GM23338 (cell line): ENCODE measurements at regions not wholly inside any gene's neighbourhood (a gene's known extent, or its start where the extent isn't known, plus 50 kb on each side); places are given as distances from the start of the nearest gene placed in this dataset.

Experiments
- EZH2phosphoT487 ChIP-seq: fragments of 200-600 bp; sonication (generic); IDR thresholded peaks from one replicate; pipeline ENCODE4 v1.8.1; 2018; ENCODE audit warnings: antibody characterized with exemption; ENCODE audit not compliant: unreplicated experiment
- JUNB ChIP-seq: IDR thresholded peaks from one replicate; pipeline ENCODE4 v1.6.1; 2016; ENCODE audit warnings: antibody characterized with exemption; ENCODE audit not compliant: unreplicated experiment
- NANOG ChIP-seq: IDR thresholded peaks from 2 replicates; pipeline ENCODE4 v1.6.1; 2016; ENCODE audit warnings: antibody characterized with exemption, borderline replicate concordance
- POLR2AphosphoS5 ChIP-seq: IDR thresholded peaks from 2 replicates; pipeline ENCODE4 v1.6.1; 2016; ENCODE audit warnings: antibody characterized with exemption, low read depth
- REST ChIP-seq: IDR thresholded peaks from one replicate; pipeline ENCODE4 v1.6.1; 2018; ENCODE audit warnings: antibody characterized with exemption; ENCODE audit not compliant: unreplicated experiment
- STAT1 ChIP-seq: IDR thresholded peaks from one replicate; pipeline ENCODE4 v1.6.1; 2016; ENCODE audit warnings: antibody characterized with exemption; ENCODE audit not compliant: unreplicated experiment
- TF ChIP-seq, protein P1 (sequence below), 2 experiments: fragments of 200-600 bp in 1 of 2; sonication (generic) in 1 of 2; conservative IDR thresholded peaks; 2 replicates each; pipeline versions ENCODE4 v1.5.1 to v1.6.1; 2016 to 2017; ENCODE audit warnings: antibody characterized with exemption in 2 of 2, low read depth in 2 of 2, mild to moderate bottlenecking in 2 of 2, moderate library complexity in 1 of 2
- TF ChIP-seq, protein P2 (sequence below): IDR thresholded peaks from 2 replicates; pipeline ENCODE4 v1.6.1; 2016; ENCODE audit warnings: antibody characterized with exemption

DNA sequence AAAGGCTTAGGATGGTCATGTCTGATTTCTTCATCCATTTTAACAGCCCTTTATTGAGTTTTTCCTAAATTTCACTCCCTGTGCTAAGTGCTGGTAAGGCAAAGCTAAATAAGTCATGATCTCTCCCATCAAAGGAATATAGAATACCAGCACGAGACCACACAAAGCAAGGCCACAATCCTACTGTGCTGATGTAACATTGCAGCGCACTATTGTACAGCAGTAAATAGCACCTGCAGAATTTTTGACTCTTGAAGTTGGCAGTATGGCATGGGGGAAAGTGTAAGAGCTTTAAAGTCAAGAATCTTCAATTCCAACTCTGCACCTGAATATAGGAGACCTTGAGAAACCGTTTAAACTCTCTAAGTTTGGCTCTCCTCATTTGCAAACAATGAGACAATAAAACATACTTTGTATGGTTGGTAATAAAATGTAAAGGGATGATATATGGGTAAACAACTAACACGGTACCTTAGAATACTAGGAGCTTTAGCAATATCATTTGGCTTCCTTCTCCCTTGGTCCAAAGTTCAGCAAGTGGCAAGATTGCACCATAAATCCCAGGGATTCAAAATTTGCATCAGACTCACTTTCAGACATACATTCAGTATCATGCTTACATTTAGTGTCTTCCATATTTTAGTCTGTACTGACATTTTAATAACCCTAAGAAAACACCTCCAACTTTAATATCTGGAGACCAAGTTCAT lies 132.9 kb upstream of the PRDX6 start:
- TF ChIP-seq, protein P1, sequence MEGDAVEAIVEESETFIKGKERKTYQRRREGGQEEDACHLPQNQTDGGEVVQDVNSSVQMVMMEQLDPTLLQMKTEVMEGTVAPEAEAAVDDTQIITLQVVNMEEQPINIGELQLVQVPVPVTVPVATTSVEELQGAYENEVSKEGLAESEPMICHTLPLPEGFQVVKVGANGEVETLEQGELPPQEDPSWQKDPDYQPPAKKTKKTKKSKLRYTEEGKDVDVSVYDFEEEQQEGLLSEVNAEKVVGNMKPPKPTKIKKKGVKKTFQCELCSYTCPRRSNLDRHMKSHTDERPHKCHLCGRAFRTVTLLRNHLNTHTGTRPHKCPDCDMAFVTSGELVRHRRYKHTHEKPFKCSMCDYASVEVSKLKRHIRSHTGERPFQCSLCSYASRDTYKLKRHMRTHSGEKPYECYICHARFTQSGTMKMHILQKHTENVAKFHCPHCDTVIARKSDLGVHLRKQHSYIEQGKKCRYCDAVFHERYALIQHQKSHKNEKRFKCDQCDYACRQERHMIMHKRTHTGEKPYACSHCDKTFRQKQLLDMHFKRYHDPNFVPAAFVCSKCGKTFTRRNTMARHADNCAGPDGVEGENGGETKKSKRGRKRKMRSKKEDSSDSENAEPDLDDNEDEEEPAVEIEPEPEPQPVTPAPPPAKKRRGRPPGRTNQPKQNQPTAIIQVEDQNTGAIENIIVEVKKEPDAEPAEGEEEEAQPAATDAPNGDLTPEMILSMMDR (conservative IDR thresholded peaks at IDR 0.05; ENCODE audit: low read depth in 2 of 2), result no peak
- TF ChIP-seq POLR2AphosphoS5, result no peak
- no peak for TF ChIP-seq NANOG
- no peak for TF ChIP-seq EZH2phosphoT487
- TF ChIP-seq, protein P2, sequence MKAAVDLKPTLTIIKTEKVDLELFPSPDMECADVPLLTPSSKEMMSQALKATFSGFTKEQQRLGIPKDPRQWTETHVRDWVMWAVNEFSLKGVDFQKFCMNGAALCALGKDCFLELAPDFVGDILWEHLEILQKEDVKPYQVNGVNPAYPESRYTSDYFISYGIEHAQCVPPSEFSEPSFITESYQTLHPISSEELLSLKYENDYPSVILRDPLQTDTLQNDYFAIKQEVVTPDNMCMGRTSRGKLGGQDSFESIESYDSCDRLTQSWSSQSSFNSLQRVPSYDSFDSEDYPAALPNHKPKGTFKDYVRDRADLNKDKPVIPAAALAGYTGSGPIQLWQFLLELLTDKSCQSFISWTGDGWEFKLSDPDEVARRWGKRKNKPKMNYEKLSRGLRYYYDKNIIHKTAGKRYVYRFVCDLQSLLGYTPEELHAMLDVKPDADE, result no peak
- no peak for TF ChIP-seq STAT1
- TF ChIP-seq JUNB, result no peak
- no peak for TF ChIP-seq REST
